ENCODE measurements at regions not wholly inside any gene's neighbourhood (a gene's known extent, or its start where the extent isn't known, plus 50 kb on each side); places are given as distances from the start of the nearest gene placed in this dataset.
"Not testable (repeated sequence)": the region's sequence is repeated elsewhere in the genome, so short reads cannot be mapped to it uniquely, and the experiment has no call there.

- Histone ChIP-seq H3K4me3 (IDR thresholded peaks at IDR 0.05; ENCODE audit: insufficient read depth, low read depth, low read length) (no peak overlapping the region), H3K4me2 (no peak overlapping the region), H4K20me1 (ENCODE audit: insufficient read depth) (no peaks in the 10 kb centered on the region), H3K36me3 (ENCODE audit: insufficient read depth) (no peaks in the 10 kb centered on the region), H3K4me1 (ENCODE audit: low read depth, poor library complexity, severe bottlenecking) (no peaks in the 10 kb centered on the region), H2AFZ (ENCODE audit: low read depth) (no peak overlapping the region), H3K79me2 (ENCODE audit: insufficient read depth, low read depth) (no peaks in the 10 kb centered on the region), H3K27me3 (ENCODE audit: insufficient read depth, low read depth) (no peaks in the 10 kb centered on the region), H3K27ac (no peak overlapping the region), H3K9ac (no peak overlapping the region)
- TF ChIP-seq, protein P1, sequence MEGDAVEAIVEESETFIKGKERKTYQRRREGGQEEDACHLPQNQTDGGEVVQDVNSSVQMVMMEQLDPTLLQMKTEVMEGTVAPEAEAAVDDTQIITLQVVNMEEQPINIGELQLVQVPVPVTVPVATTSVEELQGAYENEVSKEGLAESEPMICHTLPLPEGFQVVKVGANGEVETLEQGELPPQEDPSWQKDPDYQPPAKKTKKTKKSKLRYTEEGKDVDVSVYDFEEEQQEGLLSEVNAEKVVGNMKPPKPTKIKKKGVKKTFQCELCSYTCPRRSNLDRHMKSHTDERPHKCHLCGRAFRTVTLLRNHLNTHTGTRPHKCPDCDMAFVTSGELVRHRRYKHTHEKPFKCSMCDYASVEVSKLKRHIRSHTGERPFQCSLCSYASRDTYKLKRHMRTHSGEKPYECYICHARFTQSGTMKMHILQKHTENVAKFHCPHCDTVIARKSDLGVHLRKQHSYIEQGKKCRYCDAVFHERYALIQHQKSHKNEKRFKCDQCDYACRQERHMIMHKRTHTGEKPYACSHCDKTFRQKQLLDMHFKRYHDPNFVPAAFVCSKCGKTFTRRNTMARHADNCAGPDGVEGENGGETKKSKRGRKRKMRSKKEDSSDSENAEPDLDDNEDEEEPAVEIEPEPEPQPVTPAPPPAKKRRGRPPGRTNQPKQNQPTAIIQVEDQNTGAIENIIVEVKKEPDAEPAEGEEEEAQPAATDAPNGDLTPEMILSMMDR (conservative IDR thresholded peaks at IDR 0.05; ENCODE audit: low read depth, low read length): no peak
These were observed 137.4 kb downstream of the BMP15 start for GRCh38 chrX:51047950-51048349.

- Histone ChIP-seq H2AFZ (ENCODE audit: low read depth) (no peak overlapping the region), H4K20me1 (ENCODE audit: insufficient read depth) (no peaks in the 10 kb centered on the region), H3K27ac (no peak overlapping the region), H3K4me3 (IDR thresholded peaks at IDR 0.05; ENCODE audit: insufficient read depth, low read depth, low read length) (no peak overlapping the region), H3K9ac (no peak overlapping the region), H3K79me2 (ENCODE audit: insufficient read depth, low read depth) (no peaks in the 10 kb centered on the region), H3K4me2 (no peak overlapping the region), H3K36me3 (ENCODE audit: insufficient read depth) (no peaks in the 10 kb centered on the region), H3K27me3 (ENCODE audit: insufficient read depth, low read depth) (no peaks in the 10 kb centered on the region), H3K4me1 (ENCODE audit: low read depth, poor library complexity, severe bottlenecking) (no peaks in the 10 kb centered on the region)
- TF ChIP-seq, protein P1 (conservative IDR thresholded peaks at IDR 0.05; ENCODE audit: low read depth, low read length): no peak
These were observed 143.2 kb downstream of the BMP15 start for GRCh38 chrX:51053741-51054140.

DNA sequence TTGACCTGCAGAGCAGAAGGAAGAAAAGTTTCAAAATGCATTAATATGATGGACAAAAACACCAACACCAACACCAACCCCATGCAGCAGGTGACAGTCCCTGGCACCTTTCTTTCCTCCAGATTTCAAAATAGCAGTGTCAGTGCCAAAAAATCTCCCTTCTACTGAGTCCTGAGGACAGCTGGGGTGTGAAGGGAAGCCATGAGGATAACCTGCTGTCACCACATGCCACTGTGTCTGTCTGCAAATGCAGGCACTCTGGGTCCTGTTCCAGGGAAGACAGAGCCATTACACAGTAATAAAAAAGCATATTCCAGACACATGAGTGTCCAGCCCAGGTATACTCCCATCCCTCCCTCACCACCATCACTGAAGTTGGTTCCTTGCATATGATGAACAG, 187.5 kb downstream of the BMP15 start:
- H3K79me2 ChIP-seq (ENCODE audit: insufficient read depth, low read depth): no peaks in the 10 kb centered on the region
- no peaks in the 10 kb centered on the region for H3K36me3 ChIP-seq (ENCODE audit: insufficient read depth)
- no peaks in the 10 kb centered on the region for H4K20me1 ChIP-seq (ENCODE audit: insufficient read depth)
- no peak overlapping the region for H3K4me3 ChIP-seq (IDR thresholded peaks at IDR 0.05; ENCODE audit: insufficient read depth, low read depth, low read length)
- no peak overlapping the region for H3K27ac ChIP-seq
- TF ChIP-seq, protein P1 (conservative IDR thresholded peaks at IDR 0.05; ENCODE audit: low read depth, low read length): no peak
- H3K4me1 ChIP-seq (ENCODE audit: low read depth, poor library complexity, severe bottlenecking): no peaks in the 10 kb centered on the region
- no peak overlapping the region for H2AFZ ChIP-seq (ENCODE audit: low read depth)
- H3K4me2 ChIP-seq: no peak overlapping the region
- no peak overlapping the region for H3K9ac ChIP-seq
- no peaks in the 10 kb centered on the region for H3K27me3 ChIP-seq (ENCODE audit: insufficient read depth, low read depth)

DNA sequence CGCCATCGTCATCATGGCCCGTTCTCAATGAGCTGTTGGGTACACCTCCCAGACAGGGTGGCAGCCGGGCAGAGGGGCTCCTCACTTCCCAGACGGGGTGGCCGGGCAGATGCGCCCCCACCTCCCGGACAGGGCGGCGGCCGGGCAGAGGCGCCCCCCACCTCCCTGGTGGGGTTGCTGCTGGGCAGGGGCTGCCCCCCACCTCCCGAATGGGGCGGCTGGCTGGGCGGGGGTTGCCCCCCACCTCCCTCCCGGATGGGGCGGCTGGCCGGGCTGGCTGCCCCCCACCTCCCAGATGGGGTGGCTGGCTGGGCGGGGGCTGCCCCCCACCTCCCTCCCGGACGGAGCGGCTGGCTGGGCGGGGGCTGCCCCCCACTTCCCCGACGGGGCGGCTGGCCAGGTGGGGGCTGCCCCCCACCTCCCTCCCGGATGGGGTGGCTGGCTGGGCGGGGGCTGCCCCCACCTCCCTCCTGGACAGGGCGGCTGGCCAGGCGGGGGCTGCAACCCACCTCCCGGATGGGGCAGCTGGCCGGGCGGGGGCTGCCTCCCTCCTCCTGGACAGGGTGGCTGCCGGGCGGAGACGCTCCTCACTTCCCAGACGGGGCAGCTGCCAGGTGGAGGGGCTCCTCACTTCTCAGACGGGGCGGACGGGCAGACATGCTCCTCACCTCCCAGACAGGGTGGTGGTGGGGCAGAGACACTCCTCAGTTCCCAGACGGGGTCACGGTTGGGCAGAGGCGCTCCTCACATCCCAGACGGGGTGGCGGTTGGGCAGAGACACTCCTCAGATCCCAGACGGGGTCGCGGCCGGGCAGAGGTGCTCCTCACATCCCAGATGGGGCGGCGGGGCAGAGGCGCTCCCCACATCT, 208.8 kb downstream of the BMP15 start:
- H3K4me2 ChIP-seq; H3K9ac ChIP-seq; H3K36me3 ChIP-seq (ENCODE audit: insufficient read depth); H2AFZ ChIP-seq (ENCODE audit: low read depth); H3K4me3 ChIP-seq (IDR thresholded peaks at IDR 0.05; ENCODE audit: insufficient read depth, low read depth, low read length); H3K4me1 ChIP-seq (ENCODE audit: low read depth, poor library complexity, severe bottlenecking); H3K79me2 ChIP-seq (ENCODE audit: insufficient read depth, low read depth); H4K20me1 ChIP-seq (ENCODE audit: insufficient read depth); H3K27ac ChIP-seq; H3K27me3 ChIP-seq (ENCODE audit: insufficient read depth, low read depth): not testable (repeated sequence)

DNA sequence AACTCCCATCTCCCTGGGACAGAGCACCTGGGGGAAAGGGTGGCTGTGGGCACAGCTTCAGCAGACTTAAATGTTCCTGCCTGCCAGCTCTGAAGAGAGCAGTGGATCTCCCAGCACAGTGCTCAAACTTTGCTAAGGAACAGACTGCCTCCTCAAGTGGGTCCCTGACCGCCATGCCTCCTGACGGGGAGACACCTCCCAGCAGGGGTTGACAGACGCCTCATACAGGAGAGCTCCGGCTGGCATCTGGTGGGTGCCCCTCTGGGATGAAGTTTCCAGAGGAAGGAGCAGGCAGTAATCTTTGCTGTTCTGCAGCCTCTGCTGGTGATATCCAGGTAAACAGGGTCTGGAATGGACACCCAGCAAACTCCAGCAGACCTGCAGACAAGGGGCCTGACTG, 206.9 kb upstream of the NUDT10 start:
- H3K9ac ChIP-seq; H3K4me1 ChIP-seq (ENCODE audit: low read depth, poor library complexity, severe bottlenecking); H3K36me3 ChIP-seq (ENCODE audit: insufficient read depth); H3K27me3 ChIP-seq (ENCODE audit: insufficient read depth, low read depth); H4K20me1 ChIP-seq (ENCODE audit: insufficient read depth); H3K4me2 ChIP-seq; H3K79me2 ChIP-seq (ENCODE audit: insufficient read depth, low read depth); H3K27ac ChIP-seq; H2AFZ ChIP-seq (ENCODE audit: low read depth); H3K4me3 ChIP-seq (IDR thresholded peaks at IDR 0.05; ENCODE audit: insufficient read depth, low read depth, low read length): not testable (repeated sequence)
